Epithelial cell of prostate (primary cell): ENCODE measurements at regions not wholly inside any gene's neighbourhood (a gene's known extent, or its start where the extent isn't known, plus 50 kb on each side); places are given as distances from the start of the nearest gene placed in this dataset.
"Not testable (repeated sequence)": the region's sequence is repeated elsewhere in the genome, so short reads cannot be mapped to it uniquely, and the experiment has no call there.

Experiments used
- DNase-seq: peaks from one replicate; pipeline ENCODE4 v3.0.0-alpha.2; 2011; ENCODE audit warnings: low read depth, low spot score
- H3K27ac ChIP-seq: fragments of 450-650 bp; 2 replicates; pipeline ENCODE4 v1.5.1; 2017; ENCODE audit warnings: mild to moderate bottlenecking

- H3K27ac ChIP-seq: no peak overlapping the region
- peak; percentile 64 for DNase-seq
These were observed 117.5 kb upstream of the UNC5B start for GRCh38 chr10:71094712-71095390.

- DNase-seq: peak; percentile 88
- peak overlapping the region; percentile 54 for H3K27ac ChIP-seq
These were observed 112.5 kb upstream of the UNC5B start for GRCh38 chr10:71099731-71100361.

GRCh38 chr10:71103961-71104360 lies 108.4 kb upstream of the UNC5B start:
- H3K27ac ChIP-seq: no peak overlapping the region
- no peak for DNase-seq

GRCh38 chr10:71106151-71106550 lies 106.2 kb upstream of the UNC5B start:
- H3K27ac ChIP-seq, DNase-seq: not testable (repeated sequence)

GRCh38 chr10:71107117-71107516 lies 105.3 kb upstream of the UNC5B start:
- not testable (repeated sequence) for H3K27ac ChIP-seq, DNase-seq

GRCh38 chr10:71108042-71108441 lies 104.3 kb upstream of the UNC5B start:
- DNase-seq: not testable (repeated sequence)

GRCh38 chr10:71112138-71112785 lies 100.1 kb upstream of the UNC5B start:
- H3K27ac ChIP-seq: no peak overlapping the region
- DNase-seq: no peak

More at GRCh38 chr10:71108042-71108441, 104.3 kb upstream of the UNC5B start:
- H3K27ac ChIP-seq: not testable (repeated sequence)

GRCh38 chr10:71116426-71116825 lies 95.9 kb upstream of the UNC5B start:
- DNase-seq: no peak
- no peak overlapping the region for H3K27ac ChIP-seq

GRCh38 chr10:71117589-71117988 lies 94.8 kb upstream of the UNC5B start:
- H3K27ac ChIP-seq, DNase-seq: not testable (repeated sequence)

- no peak for DNase-seq
- no peak overlapping the region for H3K27ac ChIP-seq
These were observed 89.3 kb upstream of the UNC5B start for GRCh38 chr10:71123023-71123422.

- H3K27ac ChIP-seq: no peak overlapping the region
- no peak for DNase-seq
These were observed 87.2 kb upstream of the UNC5B start for GRCh38 chr10:71124921-71125748.

- no peak for DNase-seq
- H3K27ac ChIP-seq: no peak overlapping the region
These were observed 86.6 kb upstream of the UNC5B start for GRCh38 chr10:71125749-71126107.

- H3K27ac ChIP-seq: no peak overlapping the region
- no peak for DNase-seq
These were observed 85.9 kb upstream of the UNC5B start for GRCh38 chr10:71126432-71126831.

GRCh38 chr10:71127104-71127503 lies 85.3 kb upstream of the UNC5B start:
- no peak for DNase-seq

GRCh38 chr10:71127773-71128172 lies 84.6 kb upstream of the UNC5B start:
- no peak overlapping the region for H3K27ac ChIP-seq
- DNase-seq: no peak

More at GRCh38 chr10:71127104-71127503, 85.3 kb upstream of the UNC5B start:
- H3K27ac ChIP-seq: no peak overlapping the region

GRCh38 chr10:71128311-71128980 lies 83.9 kb upstream of the UNC5B start:
- DNase-seq: no peak
- H3K27ac ChIP-seq: no peak overlapping the region

GRCh38 chr10:71131096-71131495 lies 81.3 kb upstream of the UNC5B start:
- DNase-seq: no peak
- H3K27ac ChIP-seq: no peak overlapping the region

GRCh38 chr10:71131508-71132088 lies 80.8 kb upstream of the UNC5B start:
- DNase-seq: no peak
- H3K27ac ChIP-seq: no peak overlapping the region

GRCh38 chr10:71132321-71132810 lies 80.0 kb upstream of the UNC5B start:
- H3K27ac ChIP-seq: no peak overlapping the region
- DNase-seq: no peak
